ENCODE measurements at regions not wholly inside any gene's neighbourhood (a gene's known extent, or its start where the extent isn't known, plus 50 kb on each side); places are given as distances from the start of the nearest gene placed in this dataset.

DNA sequence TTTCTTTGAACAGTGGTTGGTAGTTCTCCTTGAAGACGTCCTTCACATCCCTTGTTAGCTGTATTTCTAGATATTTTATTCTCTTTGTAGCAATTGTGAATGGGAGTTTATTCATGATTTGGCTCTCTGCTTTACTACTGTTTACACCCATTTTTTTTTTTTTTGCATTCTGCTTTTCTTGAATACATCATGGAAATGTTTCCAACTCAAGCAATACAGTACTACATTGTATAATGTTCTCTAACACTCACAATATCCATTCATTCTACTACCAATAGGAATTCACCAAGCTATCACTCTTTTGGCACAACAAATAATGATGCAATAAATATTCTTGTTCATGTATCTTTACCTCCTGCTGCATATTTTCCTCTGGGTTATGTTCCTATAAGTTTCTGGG lies 801.7 kb downstream of the NTRK3 start:
- DNase-seq: no peak

- no peak for DNase-seq
These were observed 806.2 kb downstream of the NTRK3 start for GRCh38 chr15:87450314-87450713.

- no peak for DNase-seq
These were observed 817.4 kb downstream of the NTRK3 start for GRCh38 chr15:87439090-87439489.

DNA sequence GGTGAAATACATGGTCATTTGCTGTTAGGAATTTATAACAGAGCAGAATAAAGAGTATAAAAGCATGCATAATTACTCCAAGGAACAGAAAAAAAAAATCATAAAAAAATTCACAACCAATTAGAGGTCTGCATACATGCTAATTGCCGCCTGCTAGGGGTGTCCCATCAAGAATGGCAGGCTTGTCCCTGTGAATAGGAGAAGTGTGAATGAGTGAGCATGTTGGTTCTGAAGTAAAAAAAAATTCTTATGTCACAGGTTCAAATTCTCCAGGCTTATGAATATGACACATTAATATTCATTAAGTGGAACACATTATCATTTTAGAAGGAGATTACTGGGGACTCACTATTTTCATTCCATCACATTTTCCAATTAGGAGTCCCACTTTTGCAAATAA lies 822.7 kb downstream of the NTRK3 start:
- DNase-seq: no peak

- no peak for DNase-seq
These were observed 826.8 kb downstream of the NTRK3 start for GRCh38 chr15:87429754-87430153.

DNA sequence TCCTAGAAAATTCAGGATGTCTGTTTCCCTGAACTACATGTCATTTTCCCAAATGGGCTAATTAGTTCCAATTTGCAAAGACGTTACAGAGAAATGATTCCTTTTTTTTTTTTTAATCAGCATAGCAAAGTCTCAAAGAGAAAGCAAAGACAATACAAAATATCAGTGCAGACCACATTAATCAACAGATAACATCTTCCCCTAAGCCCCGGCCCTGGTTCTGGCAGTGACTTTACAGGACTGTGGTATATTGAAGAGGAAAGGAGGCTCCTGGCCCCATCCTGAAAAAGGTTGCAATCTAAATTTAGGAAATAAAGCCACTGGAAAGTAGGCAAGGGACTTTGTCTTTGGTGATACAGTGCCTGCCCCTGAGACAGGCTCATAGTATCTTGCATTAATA lies 836.5 kb downstream of the NTRK3 start:
- DNase-seq: no peak

GRCh38 chr15:87419344-87419743 lies 837.2 kb downstream of the NTRK3 start:
- DNase-seq: no peak

DNA sequence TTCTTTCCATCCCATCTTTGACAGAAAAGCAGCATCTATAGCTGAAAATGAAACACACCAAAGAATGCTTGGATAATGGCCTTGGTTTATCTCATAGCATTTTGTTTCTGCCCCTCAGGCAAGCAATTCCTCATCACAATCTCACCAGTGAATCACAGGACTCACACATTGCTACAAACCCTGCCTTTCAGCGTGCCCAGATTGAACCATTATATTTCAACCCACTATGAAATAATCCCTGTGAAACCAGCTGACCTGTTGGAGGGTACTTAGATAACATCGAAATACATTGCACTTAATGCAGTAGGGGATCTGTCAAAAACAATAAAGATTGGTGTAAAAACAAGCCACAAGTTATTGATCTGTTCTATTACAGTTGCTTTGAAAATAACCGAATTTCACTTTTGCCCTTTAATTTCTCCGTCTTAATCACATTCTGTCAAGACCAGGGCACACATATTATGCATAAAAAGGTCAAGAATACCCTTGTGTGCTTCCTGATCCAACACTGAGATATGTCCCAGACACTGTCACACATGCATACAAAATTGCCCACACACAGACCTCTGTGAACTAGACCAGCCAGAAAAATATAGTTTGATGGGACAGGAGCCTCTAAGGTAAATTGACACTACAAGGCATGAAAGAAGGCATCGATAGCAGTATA lies 839.8 kb downstream of the NTRK3 start:
- no peak for DNase-seq

DNA sequence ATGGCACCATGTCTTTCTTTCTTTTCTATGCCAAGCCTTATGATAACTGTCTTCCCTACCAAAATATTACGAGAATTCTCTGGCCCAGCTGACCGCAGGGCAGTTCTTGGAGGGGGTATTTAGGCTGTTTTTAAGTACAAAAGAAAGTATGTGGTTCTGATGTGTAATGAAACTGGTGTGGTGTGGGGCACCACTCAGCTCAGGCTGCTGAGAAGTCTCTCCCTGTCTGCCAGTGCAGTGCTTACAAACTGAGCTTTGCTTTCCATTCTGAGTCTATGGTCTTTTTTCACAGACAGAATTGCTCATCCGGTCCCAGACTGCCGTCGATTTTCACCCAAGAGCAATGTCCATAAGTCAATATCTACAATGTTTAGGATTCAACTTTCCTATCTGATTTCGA lies 847.6 kb downstream of the NTRK3 start:
- no peak for DNase-seq

GRCh38 chr15:87403973-87404372 lies 852.6 kb downstream of the NTRK3 start:
- no peak for DNase-seq

- no peak for DNase-seq
These were observed 854.6 kb downstream of the NTRK3 start for GRCh38 chr15:87401973-87402372.

DNA sequence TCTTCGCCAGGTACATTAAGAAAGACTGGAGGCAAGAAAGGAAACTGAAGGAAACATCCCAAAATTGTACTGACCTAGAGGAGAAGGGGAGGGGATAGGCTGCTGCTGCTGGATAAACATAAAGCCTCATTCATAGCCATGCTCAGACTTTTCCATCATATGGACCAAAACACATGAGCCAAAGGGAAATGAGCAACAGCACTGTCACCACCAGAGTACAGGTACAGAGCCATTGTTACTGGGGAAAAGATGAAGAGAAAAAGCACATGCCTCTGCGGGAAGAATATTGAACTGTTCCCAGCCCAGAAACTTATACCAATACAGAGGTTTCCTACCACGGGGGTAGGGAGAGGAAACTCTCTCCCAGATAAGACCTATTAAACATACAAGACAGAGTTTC lies 861.9 kb downstream of the NTRK3 start:
- no peak for DNase-seq

DNA sequence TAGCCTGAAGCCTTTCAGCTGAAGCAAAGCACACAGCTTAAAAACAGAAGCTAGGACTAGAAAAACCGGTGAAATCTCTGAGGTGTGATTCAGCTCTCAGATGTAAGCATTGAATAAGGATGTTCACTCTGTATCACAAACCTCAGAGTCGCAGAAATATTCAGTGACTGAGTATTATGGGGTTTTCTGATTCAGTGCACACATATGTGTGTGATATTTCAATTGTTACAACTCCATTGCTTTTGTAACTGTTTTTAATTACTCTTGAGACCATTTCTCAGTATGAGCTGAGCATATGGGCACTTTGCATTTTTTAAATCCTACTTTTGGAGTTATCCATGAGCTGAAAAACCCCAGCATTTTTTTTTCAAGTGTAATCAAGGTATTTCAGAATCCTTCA lies 868.8 kb downstream of the NTRK3 start:
- no peak for DNase-seq

DNA sequence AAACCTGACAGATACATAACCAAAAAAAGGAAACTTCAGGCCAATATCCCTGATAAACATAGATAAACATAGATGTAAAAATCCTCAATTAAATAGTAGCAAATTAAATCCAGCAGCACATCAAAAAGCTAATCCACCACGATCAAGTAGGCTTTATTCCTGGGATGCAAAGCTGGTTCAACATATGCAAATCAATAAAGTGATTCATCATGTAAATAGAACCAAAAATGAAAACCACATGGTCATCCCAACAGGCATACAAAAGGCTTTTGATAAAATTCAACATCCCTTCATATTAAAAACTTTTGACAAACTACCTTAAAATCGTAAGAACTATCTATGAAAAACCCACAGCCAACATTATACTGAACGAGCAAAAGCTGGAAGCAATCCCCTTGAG lies 882.2 kb downstream of the NTRK3 start:
- DNase-seq: no peak

- no peak for DNase-seq
These were observed 887.3 kb downstream of the NTRK3 start for GRCh38 chr15:87369269-87369668.

- DNase-seq: no peak
These were observed 888.0 kb downstream of the NTRK3 start for GRCh38 chr15:87368511-87368910.

- DNase-seq: no peak
These were observed 891.4 kb downstream of the NTRK3 start for GRCh38 chr15:87365186-87365585.

- no peak for DNase-seq
These were observed 894.0 kb downstream of the NTRK3 start for GRCh38 chr15:87362531-87362930.

DNA sequence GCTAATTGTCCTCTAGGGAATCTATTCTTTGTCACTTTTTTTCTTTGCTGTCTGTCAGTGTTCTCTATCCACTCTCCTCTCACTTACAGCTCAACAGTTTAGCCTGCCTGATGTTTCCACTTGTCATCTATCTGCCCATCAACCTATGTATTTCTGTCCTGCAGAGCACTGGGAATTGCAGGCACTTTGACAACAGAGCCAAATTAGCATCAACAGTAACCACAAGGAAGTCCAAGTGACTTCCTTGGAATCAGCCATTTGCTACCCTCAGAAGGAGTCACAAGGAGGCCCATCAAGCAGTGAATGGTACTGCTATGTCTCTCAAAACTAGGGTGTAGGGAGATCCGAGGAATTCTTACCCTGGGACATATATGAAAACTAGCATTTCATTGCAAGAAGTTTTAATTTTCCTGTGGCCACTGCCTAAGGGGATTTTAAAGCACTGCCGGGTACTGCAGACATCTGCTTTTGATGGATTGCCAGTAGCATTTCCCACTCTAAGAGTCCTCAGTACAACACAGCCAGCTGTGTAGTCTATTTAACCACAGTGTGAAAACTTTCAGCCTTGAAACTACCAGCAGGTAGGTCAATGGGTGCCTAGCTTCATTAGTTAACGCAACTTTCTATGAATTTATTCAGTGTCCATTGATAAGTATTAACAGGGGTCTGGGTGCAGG lies 898.8 kb downstream of the NTRK3 start:
- no peak for DNase-seq

DNA sequence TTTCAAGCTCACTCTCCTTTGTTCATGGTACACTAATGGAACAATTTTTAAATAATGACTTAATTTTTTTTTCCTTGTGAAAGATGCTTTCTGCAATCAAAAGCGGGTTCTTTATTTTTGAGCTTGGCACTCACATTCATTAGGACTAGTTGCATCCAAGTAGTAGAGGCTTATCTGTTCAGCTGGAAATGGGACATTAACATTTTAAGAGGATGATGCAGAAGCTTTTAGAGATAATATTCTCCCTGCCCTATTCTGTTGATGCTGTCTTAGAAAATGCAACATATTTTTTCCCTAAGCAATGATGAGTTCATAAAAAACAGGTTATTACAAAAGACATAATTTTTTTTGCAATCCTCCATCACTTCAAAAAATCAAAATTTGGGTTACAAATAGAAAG lies 900.6 kb downstream of the NTRK3 start:
- no peak for DNase-seq

GRCh38 chr15:87354661-87355410 lies 901.7 kb downstream of the NTRK3 start:
- DNase-seq: no peak

GRCh38 chr15:87349181-87349580 lies 907.4 kb downstream of the NTRK3 start:
- DNase-seq: no peak

DNA sequence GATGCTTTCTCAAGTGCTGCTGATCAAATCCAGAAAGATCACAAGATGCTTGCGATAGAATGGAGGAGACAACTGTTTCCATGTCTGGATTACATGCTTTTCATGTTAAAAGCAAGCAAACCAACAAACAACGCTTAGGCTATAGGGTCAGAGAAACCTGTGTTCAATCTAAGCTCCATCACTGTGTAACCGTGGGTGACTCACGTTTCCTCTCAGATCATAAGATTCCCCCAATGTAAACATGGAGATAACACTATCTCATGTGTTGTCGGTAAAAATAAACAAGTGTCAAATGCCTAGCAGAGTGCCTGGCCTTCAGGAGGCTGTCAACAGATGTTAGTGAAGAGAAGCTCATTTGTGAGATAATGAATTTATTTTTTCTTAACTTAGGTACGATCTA lies 907.8 kb downstream of the NTRK3 start:
- no peak for DNase-seq

DNA sequence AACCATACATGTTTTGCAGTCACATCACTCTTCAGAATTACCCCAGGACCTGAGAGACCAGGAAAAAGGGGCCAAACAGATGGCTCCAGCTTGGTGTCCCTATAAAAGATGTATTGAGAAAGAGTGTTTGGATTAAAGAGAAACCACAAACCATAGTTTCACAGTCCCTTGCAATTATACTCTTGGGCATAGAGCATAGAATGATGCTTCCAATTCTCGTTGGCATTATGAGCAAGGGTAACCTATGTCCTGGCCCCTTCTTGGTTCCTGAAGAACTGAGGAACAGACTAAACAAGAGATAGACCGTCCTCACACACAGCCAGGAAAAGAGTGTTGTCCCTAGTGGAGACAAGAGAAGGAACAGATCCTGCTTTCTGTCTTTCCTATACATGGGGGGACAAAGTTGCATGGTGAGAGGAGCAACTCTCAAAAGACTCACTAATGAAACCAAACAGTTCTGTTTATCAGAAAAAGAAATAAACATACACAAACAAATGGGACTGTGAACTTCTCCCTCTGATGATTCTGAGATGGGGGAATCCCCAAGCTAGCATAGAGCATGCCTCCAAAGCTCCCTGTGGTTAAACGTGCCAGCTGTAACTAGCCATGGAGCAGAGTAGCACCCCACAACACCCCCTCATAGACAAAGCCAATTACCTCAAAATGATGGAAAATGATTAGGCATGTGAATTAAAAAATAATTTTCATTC lies 908.6 kb downstream of the NTRK3 start:
- no peak for DNase-seq

All from NCI-H1105 treated with DMSO at 0.1 percent for 48 hours (cell line).